ENCODE measurements at regions not wholly inside any gene's neighbourhood (a gene's known extent, or its start where the extent isn't known, plus 50 kb on each side); places are given as distances from the start of the nearest gene placed in this dataset.

DNA sequence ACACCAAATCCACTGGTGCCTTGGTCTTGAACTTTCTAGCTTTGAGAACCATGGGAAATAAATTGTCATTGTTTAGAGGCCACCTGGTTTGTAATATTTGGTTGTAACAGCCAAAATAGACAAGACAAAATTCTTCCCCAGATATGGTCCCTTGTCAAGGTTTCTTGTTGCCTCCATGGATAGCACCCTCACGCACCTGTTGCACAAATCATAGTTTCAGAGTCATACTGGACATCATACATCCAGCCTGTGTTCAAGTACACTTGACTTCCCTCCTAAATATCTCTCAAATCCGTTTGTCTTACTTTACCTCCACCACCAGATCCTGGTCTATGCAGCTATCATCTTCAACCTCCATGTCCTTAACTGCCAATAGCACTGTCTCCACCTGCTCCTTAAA is 256.7 kb upstream of the IGFBP3 start:
- DNase-seq = no peak

GRCh38 chr7:46175221-46175620 is 254.1 kb upstream of the IGFBP3 start:
- DNase-seq = no peak

GRCh38 chr7:46174196-46174580 is 253.1 kb upstream of the IGFBP3 start:
- no peak for DNase-seq

- DNase-seq = no peak
These were observed 252.6 kb upstream of the IGFBP3 start for GRCh38 chr7:46173476-46174195.

- no peak for DNase-seq
These were observed 249.7 kb upstream of the IGFBP3 start for GRCh38 chr7:46170792-46171191.

DNA sequence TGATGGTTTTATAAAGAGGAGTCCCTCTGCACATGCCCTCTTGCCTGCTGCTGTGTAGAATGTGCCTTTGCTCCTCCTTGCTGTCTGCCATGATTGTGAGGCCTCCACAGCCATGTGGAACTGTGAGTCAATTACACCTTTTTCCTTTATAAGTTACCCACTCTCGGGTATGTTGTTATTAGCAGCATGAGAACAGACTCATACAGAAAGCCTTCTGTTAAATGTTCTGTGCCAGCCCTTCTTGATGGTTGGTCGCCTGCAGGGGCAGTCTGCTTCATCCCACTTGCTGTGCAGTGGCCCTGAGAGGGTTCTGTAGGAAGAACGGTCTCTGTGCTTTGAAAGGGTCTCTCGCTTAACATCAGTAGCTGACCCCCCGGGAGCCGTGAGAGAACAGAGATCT is 248.9 kb upstream of the IGFBP3 start:
- no peak for DNase-seq

- DNase-seq = no peak
These were observed 248.3 kb upstream of the IGFBP3 start for GRCh38 chr7:46169384-46169755.

DNA sequence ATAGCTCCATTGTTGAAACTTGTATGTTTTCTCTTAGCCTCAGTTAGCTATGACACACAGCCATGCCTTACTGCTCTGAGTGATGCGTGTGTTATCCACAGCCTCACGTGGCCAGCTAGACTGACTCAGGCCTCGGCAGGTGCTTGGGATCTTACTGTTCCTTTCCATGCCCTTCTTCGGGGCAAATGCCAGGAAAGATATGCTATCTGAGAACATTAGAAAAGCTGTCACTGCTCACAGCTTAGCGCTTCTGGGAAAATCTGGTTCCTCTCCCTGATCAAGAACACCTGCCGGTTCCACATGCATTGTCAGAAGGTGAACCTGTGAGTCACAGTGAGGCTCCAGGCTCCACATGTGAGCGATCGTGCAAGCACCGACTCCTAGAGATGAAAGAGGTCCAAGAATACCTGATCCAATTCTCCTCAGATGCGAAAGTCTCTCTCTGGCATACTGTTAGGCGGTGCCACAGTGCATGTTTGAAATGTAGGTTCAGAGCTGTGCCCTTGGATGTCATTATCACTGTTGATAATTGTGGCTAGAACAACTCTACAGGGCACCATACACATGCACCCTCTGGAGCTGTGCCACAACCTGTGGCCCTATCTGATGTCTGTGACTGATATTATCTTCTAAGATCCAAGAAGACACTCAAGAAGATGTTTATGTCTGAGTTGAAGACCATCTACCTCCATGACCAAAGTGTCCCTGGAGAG is 247.8 kb upstream of the IGFBP3 start:
- DNase-seq = no peak

DNA sequence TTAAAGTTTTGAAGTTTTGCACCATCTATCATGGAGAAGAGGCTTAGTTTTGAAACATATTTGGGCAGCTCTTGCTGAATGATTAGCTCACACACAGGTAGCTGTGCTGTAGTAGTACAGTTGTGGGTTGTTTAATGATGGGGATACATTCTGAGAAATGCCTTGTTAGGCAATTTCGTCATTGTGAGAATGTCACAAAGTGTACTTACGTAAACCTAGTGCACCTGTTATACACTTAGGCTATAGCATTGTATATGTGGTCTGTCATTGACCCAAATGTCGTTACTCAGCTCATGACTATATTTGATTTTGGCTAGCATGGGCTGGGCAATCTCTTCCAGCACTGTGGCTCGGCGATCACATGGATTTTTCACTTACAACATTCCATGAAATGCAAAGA is 247.2 kb upstream of the IGFBP3 start:
- no peak for DNase-seq

- no peak for DNase-seq
These were observed 244.2 kb upstream of the IGFBP3 start for GRCh38 chr7:46165276-46165675.

GRCh38 chr7:46164629-46165028 is 243.6 kb upstream of the IGFBP3 start:
- no peak for DNase-seq

DNA sequence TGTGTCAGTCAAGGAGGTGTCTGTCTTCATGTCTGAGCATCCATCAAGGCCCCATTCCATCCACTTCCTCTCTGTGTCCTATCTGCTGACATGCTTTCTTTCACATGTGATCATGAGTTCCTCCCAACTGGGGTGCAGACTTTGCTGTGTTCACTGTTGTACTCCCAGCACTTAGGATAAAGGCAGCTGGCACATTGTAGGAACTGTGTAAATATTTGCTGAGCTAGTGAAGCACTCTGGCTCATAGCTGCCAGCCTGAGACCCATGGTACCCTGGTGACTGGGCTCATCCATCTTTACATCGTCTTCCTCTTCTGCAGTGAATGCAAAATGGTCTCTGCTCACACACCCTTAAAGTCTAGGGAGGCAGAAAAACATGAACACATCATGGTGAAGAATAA is 242.2 kb upstream of the IGFBP3 start:
- no peak for DNase-seq

- DNase-seq = no peak
These were observed 241.5 kb upstream of the IGFBP3 start for GRCh38 chr7:46162609-46163008.

- no peak for DNase-seq
These were observed 239.8 kb upstream of the IGFBP3 start for GRCh38 chr7:46160861-46161260.

- DNase-seq = no peak
These were observed 236.9 kb upstream of the IGFBP3 start for GRCh38 chr7:46157931-46158330.

- DNase-seq = no peak
These were observed 236.3 kb upstream of the IGFBP3 start for GRCh38 chr7:46157404-46157803.

GRCh38 chr7:46156853-46157252 is 235.8 kb upstream of the IGFBP3 start:
- no peak for DNase-seq

- DNase-seq = no peak
These were observed 235.0 kb upstream of the IGFBP3 start for GRCh38 chr7:46156086-46156485.

DNA sequence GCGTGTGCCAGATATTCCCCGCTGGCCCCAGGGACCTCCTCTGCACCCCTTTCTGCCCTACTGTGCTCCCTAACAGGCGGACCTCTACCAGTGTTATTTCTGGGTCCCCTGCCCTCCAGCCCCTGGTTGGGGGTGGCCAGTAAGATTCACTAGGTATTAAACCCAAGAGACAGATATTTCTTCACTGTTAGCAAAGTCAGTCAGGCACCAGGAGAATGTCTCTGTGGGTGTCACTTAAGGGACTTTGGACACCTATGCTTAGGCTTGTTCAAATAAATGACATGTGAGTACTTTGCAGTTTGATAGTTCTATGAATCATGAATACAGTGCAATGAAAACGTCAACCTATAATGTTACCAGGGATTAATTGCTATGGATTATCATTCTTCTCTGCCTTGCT is 234.3 kb upstream of the IGFBP3 start:
- DNase-seq = no peak

GRCh38 chr7:46153951-46154787 is 233.1 kb upstream of the IGFBP3 start:
- DNase-seq = no peak

DNA sequence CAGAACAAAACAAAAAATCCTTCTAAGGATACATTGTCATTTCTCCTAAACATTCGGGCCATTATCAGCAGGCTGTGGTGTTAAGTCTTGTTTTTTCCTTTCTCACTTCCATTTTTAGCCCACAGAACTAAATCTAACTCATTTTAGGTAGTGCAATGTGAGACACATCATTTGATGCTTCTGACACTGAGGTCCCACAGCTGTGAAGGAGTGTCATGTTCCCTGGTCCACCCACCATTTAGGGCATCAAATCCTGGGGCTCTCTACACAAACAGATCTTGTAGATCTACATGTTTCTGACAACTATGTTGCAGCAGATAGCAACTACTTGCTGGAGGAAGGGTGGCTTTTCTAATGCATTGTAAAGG is 232.5 kb upstream of the IGFBP3 start:
- DNase-seq = no peak

DNA sequence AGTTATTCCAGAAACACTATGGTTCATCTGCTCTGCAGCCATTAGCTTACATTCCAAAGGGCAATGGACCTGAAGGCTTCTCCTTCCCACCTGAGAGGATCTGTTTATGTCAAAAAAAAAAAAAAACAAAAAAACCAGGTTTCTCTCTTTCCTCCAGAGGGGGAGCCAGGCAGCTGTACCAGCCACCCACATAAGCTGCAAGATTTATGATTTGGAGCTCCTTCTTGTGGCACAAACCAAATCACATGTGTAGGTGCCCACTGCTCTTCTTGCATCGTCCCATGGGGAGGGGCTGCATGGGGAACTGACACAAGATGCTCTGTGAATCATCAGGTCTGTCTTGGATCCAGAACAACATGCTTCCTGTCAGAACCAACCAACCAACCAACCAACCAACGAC is 231.6 kb upstream of the IGFBP3 start:
- no peak for DNase-seq

DNA sequence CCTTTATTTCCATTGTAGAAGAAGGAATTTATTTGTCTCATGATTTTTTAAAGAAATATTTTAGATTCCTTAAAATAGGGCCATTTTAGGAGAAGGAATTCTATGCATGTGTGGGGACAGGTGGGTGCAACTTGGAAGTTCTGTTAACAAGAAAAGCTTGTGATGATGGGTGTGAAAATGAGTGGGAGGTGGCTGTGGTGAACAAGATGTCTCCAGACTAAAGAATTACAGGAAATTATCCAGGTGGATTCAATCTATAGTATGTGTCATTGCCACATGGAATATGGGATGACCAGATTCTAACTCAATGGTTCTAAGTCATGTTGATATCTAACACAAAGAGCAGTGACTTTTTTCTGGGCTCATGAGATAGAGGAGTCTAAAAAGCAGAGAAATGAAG is 229.6 kb upstream of the IGFBP3 start:
- DNase-seq = no peak

GRCh38 chr7:46150202-46150601 is 229.1 kb upstream of the IGFBP3 start:
- no peak for DNase-seq

Data from midbrain (tissue), 1 donor.